Breast epithelium (tissue), 3 donors: ENCODE measurements at regions not wholly inside any gene's neighbourhood (a gene's known extent, or its start where the extent isn't known, plus 50 kb on each side); places are given as distances from the start of the nearest gene placed in this dataset.

Experiments used
- CTCF ChIP-seq, 3 donors: fragments of 450-650 bp; IDR thresholded peaks; one replicate each; pipeline ENCODE4 v1.5.1; 2016 to 2017; ENCODE audit warnings: antibody characterized with exemption in 3 of 3, mild to moderate bottlenecking in 3 of 3, moderate library complexity in 3 of 3
- POLR2A ChIP-seq: fragments of 450-650 bp; IDR thresholded peaks from one replicate; pipeline ENCODE4 v1.6.1; 2016; ENCODE audit warnings: antibody characterized with exemption, mild to moderate bottlenecking, moderate library complexity
- POLR2AphosphoS5 ChIP-seq, 3 donors: sonication (generic); formaldehyde crosslinking; IDR thresholded peaks; one replicate each; pipeline ENCODE4 v1.6.1; 2017; ENCODE audit warnings: antibody characterized with exemption in 3 of 3

GRCh38 chr14:105711044-105711620, 184.7 kb downstream of the TMEM121 start:
- no peak for TF ChIP-seq POLR2A
- TF ChIP-seq CTCF (IDR thresholded peaks at IDR 0.05): no peak
- no peak for TF ChIP-seq POLR2AphosphoS5 (IDR thresholded peaks at IDR 0.05)
